Fibroblast of skin of scalp (primary cell): ENCODE measurements at regions not wholly inside any gene's neighbourhood (a gene's known extent, or its start where the extent isn't known, plus 50 kb on each side); places are given as distances from the start of the nearest gene placed in this dataset.
"Not testable (repeated sequence)": the region's sequence is repeated elsewhere in the genome, so short reads cannot be mapped to it uniquely, and the experiment has no call there.

Experiments
- DNase-seq: peaks from one replicate; pipeline ENCODE4 v3.0.0-alpha.2; 2013

GRCh38 chr10:120205368-120206018, 251.5 kb upstream of the PLPP4 start:
- no peak for DNase-seq

DNA sequence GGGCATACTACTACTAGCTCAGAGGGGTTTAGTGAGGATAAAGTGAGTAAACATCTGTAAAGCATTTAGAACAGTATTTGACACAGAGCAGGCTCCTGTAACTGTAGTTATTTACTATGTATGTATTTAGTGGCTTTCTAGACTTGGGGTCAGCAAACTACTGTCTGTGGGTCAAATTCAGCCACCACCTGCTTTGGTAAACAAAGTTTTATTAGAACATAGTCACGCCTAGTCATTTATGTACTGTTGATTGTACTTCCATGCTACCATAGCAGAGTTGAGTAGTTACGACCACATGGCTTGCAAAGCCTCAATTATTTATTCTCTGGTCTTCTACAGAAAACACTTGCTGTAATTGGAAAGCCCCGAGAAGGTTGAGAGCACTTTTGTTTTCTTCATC, 248.5 kb upstream of the PLPP4 start:
- DNase-seq, result no peak

GRCh38 chr10:120209124-120209762, 247.8 kb upstream of the PLPP4 start:
- DNase-seq, result no peak

DNA sequence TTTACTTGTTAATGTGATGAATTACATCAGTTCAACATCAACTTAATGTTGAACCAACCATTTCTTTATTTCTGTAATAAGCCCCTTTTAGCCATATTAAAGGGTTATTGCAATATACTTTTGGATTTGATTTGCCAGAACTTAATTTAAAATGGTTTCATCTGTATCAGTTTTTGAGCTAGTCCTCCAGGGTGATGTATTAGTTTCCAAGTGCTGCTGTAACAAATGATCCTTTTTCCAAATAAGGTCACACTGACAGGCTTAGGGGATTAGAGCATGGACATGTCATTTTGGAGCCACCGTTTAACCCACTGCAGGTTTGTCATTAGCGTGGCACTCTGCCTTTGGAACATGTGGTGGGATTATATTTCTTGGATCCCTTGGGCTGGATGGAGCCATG, 244.8 kb upstream of the PLPP4 start:
- DNase-seq, result no peak

- DNase-seq, result not testable (repeated sequence)
Observed at GRCh38 chr10:120213283-120213682, 243.7 kb upstream of the PLPP4 start.

- DNase-seq, result no peak
Observed at GRCh38 chr10:120217736-120218135, 239.3 kb upstream of the PLPP4 start.

DNA sequence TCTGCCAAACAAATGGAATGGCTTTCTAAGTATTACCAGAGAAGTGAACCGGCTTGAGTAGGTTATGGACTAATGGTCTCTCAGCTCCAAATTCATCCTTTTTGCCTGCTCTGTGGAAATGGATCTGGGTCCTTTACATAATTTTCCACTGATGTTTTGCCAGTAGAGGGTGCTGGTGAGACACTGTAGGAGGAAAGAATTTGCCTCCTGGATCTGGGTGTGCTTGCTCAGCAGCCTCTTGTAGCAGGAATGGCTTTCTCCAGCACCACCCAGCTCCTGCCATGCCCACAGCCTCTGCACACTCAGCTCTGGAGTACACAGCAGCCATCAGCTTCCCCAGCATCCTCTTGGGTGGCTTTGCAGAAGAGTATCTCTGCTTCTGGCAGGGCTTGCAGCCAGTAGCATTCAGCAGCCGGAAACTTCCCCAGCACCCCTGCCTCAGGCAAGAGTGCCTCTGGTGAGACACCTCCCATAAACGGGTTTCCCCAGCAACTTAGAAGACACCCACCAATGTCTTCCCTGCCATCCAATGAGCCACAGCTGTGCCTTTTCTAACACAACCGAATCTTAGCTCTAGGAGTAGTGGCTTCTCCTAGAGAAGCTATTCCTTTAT, 235.0 kb upstream of the PLPP4 start:
- peak; percentile 40 for DNase-seq

DNA sequence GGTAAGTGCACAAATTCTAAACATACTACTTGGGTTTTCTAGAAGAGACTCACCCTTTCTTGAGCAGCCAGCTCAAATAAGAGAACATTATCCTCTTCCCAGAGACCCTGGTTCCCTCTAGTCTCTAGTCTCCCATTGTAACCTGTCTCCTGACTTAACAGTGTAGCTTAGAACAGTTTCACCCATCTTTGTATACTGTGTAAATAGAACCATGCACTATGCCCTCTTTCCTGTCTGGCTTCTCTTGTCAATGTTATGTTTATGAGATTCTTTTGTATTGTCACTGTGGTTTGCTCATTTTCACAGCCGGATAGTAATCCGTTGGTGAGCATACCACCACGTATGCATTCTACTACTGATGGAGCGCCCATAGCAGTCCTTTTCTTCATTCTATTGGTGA, 227.4 kb upstream of the PLPP4 start:
- no peak for DNase-seq

DNA sequence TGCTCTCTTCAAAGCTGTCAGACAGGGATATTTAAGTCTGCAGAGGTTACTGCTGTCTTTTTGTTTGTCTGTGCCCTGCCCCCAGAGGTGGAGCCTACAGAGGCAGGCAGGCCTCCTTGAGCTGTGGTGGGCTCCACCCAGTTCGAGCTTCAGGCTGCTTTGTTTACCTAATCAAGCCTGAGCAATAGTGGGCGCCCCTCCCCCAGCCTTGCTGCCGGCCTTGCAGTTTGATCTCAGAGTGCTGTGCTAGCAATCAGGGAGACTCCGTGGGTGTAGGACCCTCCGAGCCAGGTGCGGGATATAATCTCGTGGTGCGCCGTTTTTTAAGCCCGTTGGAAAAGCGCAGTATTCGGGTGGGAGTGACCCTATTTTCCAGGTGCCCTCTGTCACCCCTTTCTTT, 217.3 kb upstream of the PLPP4 start:
- DNase-seq, result not testable (repeated sequence)

GRCh38 chr10:120251821-120252442, 205.1 kb upstream of the PLPP4 start:
- no peak for DNase-seq

GRCh38 chr10:120253131-120253530, 203.9 kb upstream of the PLPP4 start:
- DNase-seq, result no peak

- DNase-seq, result no peak
Observed at GRCh38 chr10:120260456-120260855, 196.6 kb upstream of the PLPP4 start.

DNA sequence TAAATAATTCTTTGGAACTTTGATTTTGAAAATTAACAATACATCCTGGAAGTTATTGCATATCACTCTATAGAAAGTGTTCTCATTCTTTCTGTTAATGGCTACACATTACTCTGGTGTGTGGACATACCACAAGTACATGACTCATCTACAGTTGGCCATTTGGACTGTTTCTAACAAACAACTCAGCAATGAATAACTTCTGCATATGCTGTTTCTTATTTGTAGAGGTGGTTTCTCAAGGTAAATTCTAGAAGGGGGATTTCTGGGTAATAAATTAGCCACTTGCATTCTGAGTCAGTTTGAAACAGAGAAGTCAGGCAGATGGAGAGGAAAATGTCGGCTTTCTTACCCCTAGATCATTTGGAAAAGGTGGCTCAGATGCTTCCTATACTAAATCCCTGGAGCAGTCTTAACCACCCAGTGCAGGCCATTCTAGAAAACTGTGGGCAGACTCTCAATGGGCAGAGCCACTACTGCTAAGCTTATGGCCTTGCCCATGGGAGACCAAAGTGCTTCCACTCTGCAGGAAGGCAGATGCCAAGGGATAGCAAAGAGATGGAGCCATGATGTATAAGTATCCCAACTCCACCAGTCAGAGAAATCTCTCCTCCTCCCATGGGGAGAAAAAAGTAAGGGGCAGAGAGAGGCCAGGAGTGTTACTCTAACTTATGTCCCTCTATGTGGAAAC, 194.0 kb upstream of the PLPP4 start:
- no peak for DNase-seq

GRCh38 chr10:120266022-120266421, 191.0 kb upstream of the PLPP4 start:
- no peak for DNase-seq

DNA sequence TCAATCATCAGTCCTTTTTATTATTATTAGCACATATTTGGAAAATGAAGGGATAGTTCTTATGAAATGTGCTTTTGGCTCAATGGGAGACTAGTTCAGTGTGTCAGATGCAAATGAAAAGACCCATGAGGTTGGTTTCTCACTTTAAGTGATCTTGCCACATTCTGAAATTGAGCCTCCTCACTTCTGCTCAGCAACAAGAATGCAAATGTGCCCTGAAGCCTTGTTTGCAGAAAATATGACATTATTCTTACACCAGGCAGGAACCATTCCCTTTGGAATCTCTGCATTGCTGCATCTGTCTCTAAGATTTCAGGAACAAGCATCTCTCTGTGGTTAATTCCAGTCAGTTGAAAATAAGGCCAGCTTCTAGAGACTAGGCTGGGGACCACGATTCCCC, 186.1 kb upstream of the PLPP4 start:
- DNase-seq, result no peak

DNA sequence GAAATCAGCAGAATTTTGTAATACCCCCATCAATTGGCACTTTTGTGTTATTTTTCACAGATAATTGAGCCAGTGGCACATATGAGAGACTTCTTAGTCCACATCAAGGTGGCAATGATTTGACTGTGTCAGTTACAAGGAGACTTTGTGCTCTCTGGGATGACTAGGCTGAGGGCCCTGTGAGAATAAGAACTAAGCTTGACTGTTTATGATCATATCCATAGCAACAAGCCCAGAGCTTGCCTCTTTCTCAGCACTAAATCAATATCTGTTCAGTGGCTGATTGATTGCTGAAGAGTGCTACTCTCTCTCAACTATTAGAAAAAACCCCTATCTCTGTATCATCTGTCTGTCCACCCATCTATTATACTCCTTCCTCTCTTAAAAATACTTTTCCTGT, 185.3 kb upstream of the PLPP4 start:
- no peak for DNase-seq

DNA sequence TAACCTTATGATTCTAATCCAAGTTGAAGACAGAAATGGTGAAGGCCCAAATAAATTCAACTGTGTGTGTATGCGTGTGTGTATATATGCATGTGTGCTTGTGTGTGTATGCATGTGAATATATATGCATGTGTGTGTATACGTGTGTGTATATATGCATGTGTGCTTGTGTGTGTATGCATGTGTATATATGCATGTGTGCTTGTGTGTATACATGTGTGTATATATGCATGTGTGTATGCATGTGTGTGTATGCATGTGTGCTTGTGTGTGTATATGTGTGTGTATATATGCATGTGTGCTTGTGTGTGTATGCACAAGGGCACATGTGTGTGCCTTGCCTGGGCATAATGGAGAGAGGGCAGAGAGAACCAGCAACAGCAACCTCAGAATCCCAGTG, 184.7 kb upstream of the PLPP4 start:
- DNase-seq, result no peak

- DNase-seq, result no peak
Observed at GRCh38 chr10:120278069-120278468, 179.0 kb upstream of the PLPP4 start.

DNA sequence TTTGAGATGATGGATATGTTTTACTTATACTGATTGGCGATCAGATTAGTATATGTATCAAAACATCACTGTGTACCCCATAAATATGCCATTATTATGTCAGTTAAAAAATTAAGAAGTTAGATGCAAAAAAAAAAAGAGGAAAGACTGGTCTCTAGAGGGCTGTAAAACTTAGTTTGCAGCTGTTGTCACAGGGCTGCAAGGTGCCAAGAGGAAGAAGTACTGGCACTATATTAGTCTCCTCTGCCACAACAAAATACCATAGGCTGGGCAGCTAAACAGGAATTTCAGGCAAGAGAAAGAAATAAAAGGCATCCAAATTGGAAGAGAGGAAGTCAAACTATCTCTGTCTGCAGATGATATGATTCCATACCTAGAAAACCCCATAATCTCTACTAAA, 177.8 kb upstream of the PLPP4 start:
- no peak for DNase-seq

DNA sequence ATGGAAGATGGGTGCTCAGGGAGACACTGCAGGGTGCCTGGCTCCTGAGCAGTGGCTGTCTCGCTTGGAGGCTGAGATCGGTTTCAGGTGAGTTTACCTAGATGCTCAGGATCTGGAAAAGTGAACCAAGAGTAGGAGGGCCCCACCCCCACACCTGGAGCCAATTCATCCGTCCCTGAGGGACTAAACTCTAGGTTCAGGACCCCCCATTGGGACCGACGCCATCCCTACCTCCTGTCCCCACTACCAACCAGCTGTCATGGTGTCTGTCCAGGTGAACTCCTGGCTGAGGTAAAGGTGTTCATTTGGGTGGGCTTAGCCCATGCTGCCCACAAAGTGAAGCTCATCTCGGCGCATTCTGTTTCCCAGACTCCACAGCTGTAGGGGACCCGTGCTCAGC, 174.6 kb upstream of the PLPP4 start:
- DNase-seq, result no peak

DNA sequence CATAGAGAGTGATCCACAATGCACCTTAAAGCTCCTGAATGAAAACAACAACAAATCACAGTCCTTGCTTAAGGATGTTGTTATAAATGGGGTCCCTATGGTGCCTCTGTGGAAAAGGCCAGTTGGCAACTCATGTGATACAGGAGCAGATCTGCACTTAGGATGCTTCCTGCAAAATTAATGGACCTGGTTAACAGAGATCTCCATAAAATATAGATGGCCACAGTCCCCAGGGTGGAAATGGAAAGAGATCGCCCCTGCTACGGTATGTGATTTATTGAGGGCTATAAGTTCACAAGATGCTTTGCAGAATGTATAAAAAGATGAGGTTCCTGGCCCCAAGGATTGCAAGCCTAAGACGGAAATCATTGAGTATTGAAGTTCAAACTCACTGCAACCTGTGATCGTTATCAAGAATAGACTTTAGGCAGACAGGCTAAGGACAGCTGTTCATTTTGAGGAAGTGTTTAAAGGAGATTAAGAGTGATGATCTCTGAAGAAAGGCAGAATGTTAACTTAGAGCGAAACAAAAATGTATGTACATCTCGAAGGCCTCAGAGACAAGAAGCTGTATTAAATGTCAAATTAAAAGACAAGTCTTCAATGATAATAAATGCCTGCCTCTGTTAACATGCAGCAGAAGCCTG, 174.1 kb upstream of the PLPP4 start:
- no peak for DNase-seq

GRCh38 chr10:120285408-120285807, 171.6 kb upstream of the PLPP4 start:
- no peak for DNase-seq

- no peak for DNase-seq
Observed at GRCh38 chr10:120286280-120286679, 170.7 kb upstream of the PLPP4 start.
